ENCODE measurements at regions not wholly inside any gene's neighbourhood (a gene's known extent, or its start where the extent isn't known, plus 50 kb on each side); places are given as distances from the start of the nearest gene placed in this dataset.
A peak's percentile ranks its signal among the peaks of the same experiment; 100 is the strongest.

- Histone ChIP-seq H3K79me2 (ENCODE audit: insufficient read depth, low read length) (no peaks in the 10 kb centered on the region), H2AFZ (ENCODE audit: low read length) (no peak overlapping the region), H3K9me3 (ENCODE audit: low read length) (no peaks in the 10 kb centered on the region), H3K4me3 (ENCODE audit: low read depth, low read length, poor library complexity, severe bottlenecking) (no peak overlapping the region), H3K36me3 (ENCODE audit: insufficient read depth, low read length) (no peaks in the 10 kb centered on the region), H3K9ac (ENCODE audit: low read length) (no peak overlapping the region), H3K27me3 (ENCODE audit: insufficient read depth, low read length) (no peaks in the 10 kb centered on the region), H3K9me2 (ENCODE audit: low read depth, low read length) (no peaks in the 10 kb centered on the region), H3F3A (ENCODE audit: insufficient read depth, low read length) (no peaks in the 10 kb centered on the region), H3K27ac (ENCODE audit: low read depth, low read length, poor library complexity, severe bottlenecking) (no peak overlapping the region), H3K4me2 (ENCODE audit: low read length) (no peak overlapping the region), H3K4me1 (ENCODE audit: insufficient read depth, low read length, severe bottlenecking) (no peaks in the 10 kb centered on the region), H4K20me1 (ENCODE audit: insufficient read depth, low read length) (no peaks in the 10 kb centered on the region)
- TF ChIP-seq CTCF (IDR thresholded peaks at IDR 0.05; ENCODE audit: low read length) (no peak), EZH2 (IDR thresholded peaks at IDR 0.05; ENCODE audit: borderline replicate concordance, low read length) (no peak)
Observed at GRCh38 chr9:16132513-16132912, 579.7 kb downstream of the CCDC171 start.

- Histone ChIP-seq H4K20me1 (ENCODE audit: insufficient read depth, low read length) (no peaks in the 10 kb centered on the region), H3K9ac (ENCODE audit: low read length) (no peak overlapping the region), H3K27me3 (ENCODE audit: insufficient read depth, low read length) (no peaks in the 10 kb centered on the region), H3K4me2 (ENCODE audit: low read length) (no peak overlapping the region), H3K4me1 (ENCODE audit: insufficient read depth, low read length, severe bottlenecking) (no peaks in the 10 kb centered on the region), H3K4me3 (ENCODE audit: low read depth, low read length, poor library complexity, severe bottlenecking) (no peak overlapping the region), H3F3A (ENCODE audit: insufficient read depth, low read length) (no peaks in the 10 kb centered on the region), H2AFZ (ENCODE audit: low read length) (no peak overlapping the region), H3K36me3 (ENCODE audit: insufficient read depth, low read length) (no peaks in the 10 kb centered on the region), H3K9me3 (ENCODE audit: low read length) (no peaks in the 10 kb centered on the region), H3K27ac (ENCODE audit: low read depth, low read length, poor library complexity, severe bottlenecking) (no peak overlapping the region), H3K9me2 (ENCODE audit: low read depth, low read length) (no peaks in the 10 kb centered on the region), H3K79me2 (ENCODE audit: insufficient read depth, low read length) (no peaks in the 10 kb centered on the region)
- no peak for TF ChIP-seq CTCF (IDR thresholded peaks at IDR 0.05; ENCODE audit: low read length)
Observed at GRCh38 chr9:16133032-16133431, 580.2 kb downstream of the CCDC171 start.

GRCh38 chr9:16133556-16134227 is 580.8 kb downstream of the CCDC171 start:
- no peaks in the 10 kb centered on the region for H3K27me3 ChIP-seq (ENCODE audit: insufficient read depth, low read length)
- no peaks in the 10 kb centered on the region for H3K9me3 ChIP-seq (ENCODE audit: low read length)
- H4K20me1 ChIP-seq (ENCODE audit: insufficient read depth, low read length) = no peaks in the 10 kb centered on the region
- no peak overlapping the region for H3K9ac ChIP-seq (ENCODE audit: low read length)
- no peak overlapping the region for H2AFZ ChIP-seq (ENCODE audit: low read length)
- no peak overlapping the region for H3K4me2 ChIP-seq (ENCODE audit: low read length)
- no peaks in the 10 kb centered on the region for H3K4me1 ChIP-seq (ENCODE audit: insufficient read depth, low read length, severe bottlenecking)
- no peaks in the 10 kb centered on the region for H3K36me3 ChIP-seq (ENCODE audit: insufficient read depth, low read length)
- no peaks in the 10 kb centered on the region for H3K79me2 ChIP-seq (ENCODE audit: insufficient read depth, low read length)
- no peaks in the 10 kb centered on the region for H3K9me2 ChIP-seq (ENCODE audit: low read depth, low read length)
- no peaks in the 10 kb centered on the region for H3F3A ChIP-seq (ENCODE audit: insufficient read depth, low read length)
- TF ChIP-seq EZH2 (IDR thresholded peaks at IDR 0.05; ENCODE audit: borderline replicate concordance, low read length) (no peak), CTCF (IDR thresholded peaks at IDR 0.05; ENCODE audit: low read length) (peak; percentile 75)
- H3K4me3 ChIP-seq (ENCODE audit: low read depth, low read length, poor library complexity, severe bottlenecking) = no peak overlapping the region
- no peak overlapping the region for H3K27ac ChIP-seq (ENCODE audit: low read depth, low read length, poor library complexity, severe bottlenecking)

Measured in OCI-LY1 (cell line).